Fibroblast of mammary gland (primary cell): ENCODE measurements at regions not wholly inside any gene's neighbourhood (a gene's known extent, or its start where the extent isn't known, plus 50 kb on each side); places are given as distances from the start of the nearest gene placed in this dataset.
A peak's percentile ranks its signal among the peaks of the same experiment; 100 is the strongest.

ENCODE experiments used
- DNase-seq: peaks from one replicate; pipeline ENCODE4 v3.0.0-alpha.2; 2010; ENCODE audit warnings: low read depth
- H3K4me3 ChIP-seq: 2 replicates; pipeline ENCODE4 v1.5.1; 2011; ENCODE audit warnings: low read depth, mild to moderate bottlenecking, low read length, moderate library complexity; ENCODE audit not compliant: control insufficient read depth
- CTCF ChIP-seq: conservative IDR thresholded peaks from 2 replicates; pipeline ENCODE4 v1.5.1; 2011; ENCODE audit warnings: low read depth, low read length, inconsistent platforms; ENCODE audit not compliant: control insufficient read depth, insufficient read depth

- no peak for TF ChIP-seq CTCF
- DNase-seq = peak; percentile 11
Measured at GRCh38 chr15:58235961-58236360, 97.8 kb downstream of the AQP9 start.

GRCh38 chr15:58240191-58240932, 102.2 kb downstream of the AQP9 start:
- no peak overlapping the region for H3K4me3 ChIP-seq
- TF ChIP-seq CTCF = no peak
- DNase-seq = no peak

More at GRCh38 chr15:58235961-58236360, 97.8 kb downstream of the AQP9 start:
- H3K4me3 ChIP-seq = no peak overlapping the region

- no peak for DNase-seq
- no peak for TF ChIP-seq CTCF
- no peak overlapping the region for H3K4me3 ChIP-seq
Measured at GRCh38 chr15:58241872-58242271, 103.7 kb downstream of the AQP9 start.

- DNase-seq = no peak
- TF ChIP-seq CTCF = no peak
- no peak overlapping the region for H3K4me3 ChIP-seq
Measured at GRCh38 chr15:58243070-58243469, 104.9 kb downstream of the AQP9 start.

GRCh38 chr15:58244536-58244935, 106.4 kb downstream of the AQP9 start:
- TF ChIP-seq CTCF = no peak
- DNase-seq = no peak
- no peak overlapping the region for H3K4me3 ChIP-seq

GRCh38 chr15:58246041-58246440, 107.9 kb downstream of the AQP9 start:
- DNase-seq = no peak
- H3K4me3 ChIP-seq = no peak overlapping the region
- TF ChIP-seq CTCF = no peak
